SIG-M5 treated with dmso at 0.1 percent for 504 hours (cell line): ENCODE measurements at regions not wholly inside any gene's neighbourhood (a gene's known extent, or its start where the extent isn't known, plus 50 kb on each side); places are given as distances from the start of the nearest gene placed in this dataset.
"Not testable (repeated sequence)": the region's sequence is repeated elsewhere in the genome, so short reads cannot be mapped to it uniquely, and the experiment has no call there.

ENCODE experiments used
- DNase-seq: peaks from one replicate; lab custom pipeline; 2025; ENCODE audit not compliant: unreplicated experiment; lab: John Stamatoyannopoulos, UW

GRCh38 chr5:40165789-40166728, 513.7 kb upstream of the PTGER4 start:
- peak; percentile 2 for DNase-seq

GRCh38 chr5:40165106-40165788, 514.5 kb upstream of the PTGER4 start:
- no peak for DNase-seq

- DNase-seq = no peak
Observed at GRCh38 chr5:40160435-40160834, 519.3 kb upstream of the PTGER4 start.

- DNase-seq = no peak
Observed at GRCh38 chr5:40154194-40154593, 525.5 kb upstream of the PTGER4 start.

- DNase-seq = no peak
Observed at GRCh38 chr5:40150896-40151295, 528.8 kb upstream of the PTGER4 start.

GRCh38 chr5:40141896-40142295, 537.8 kb upstream of the PTGER4 start:
- no peak for DNase-seq

GRCh38 chr5:40141418-40141817, 538.3 kb upstream of the PTGER4 start:
- no peak for DNase-seq

GRCh38 chr5:40137223-40137622, 542.5 kb upstream of the PTGER4 start:
- no peak for DNase-seq

- no peak for DNase-seq
Observed at GRCh38 chr5:40134883-40135520, 544.7 kb upstream of the PTGER4 start.

- DNase-seq = no peak
Observed at GRCh38 chr5:40124367-40124766, 555.3 kb upstream of the PTGER4 start.

- DNase-seq = no peak
Observed at GRCh38 chr5:40121236-40121635, 558.5 kb upstream of the PTGER4 start.

- DNase-seq = no peak
Observed at GRCh38 chr5:40112875-40113274, 566.8 kb upstream of the PTGER4 start.

GRCh38 chr5:40111036-40111435, 568.7 kb upstream of the PTGER4 start:
- DNase-seq = not testable (repeated sequence)

GRCh38 chr5:40108764-40109390, 570.8 kb upstream of the PTGER4 start:
- not testable (repeated sequence) for DNase-seq

- not testable (repeated sequence) for DNase-seq
Observed at GRCh38 chr5:40107786-40108185, 571.9 kb upstream of the PTGER4 start.

- no peak for DNase-seq
Observed at GRCh38 chr5:40106847-40107246, 572.9 kb upstream of the PTGER4 start.

GRCh38 chr5:40098313-40098712, 581.4 kb upstream of the PTGER4 start:
- no peak for DNase-seq

- DNase-seq = no peak
Observed at GRCh38 chr5:40093550-40093949, 586.2 kb upstream of the PTGER4 start.

- no peak for DNase-seq
Observed at GRCh38 chr5:40089269-40089668, 590.4 kb upstream of the PTGER4 start.

GRCh38 chr5:40084614-40085013, 595.1 kb upstream of the PTGER4 start:
- DNase-seq = no peak

GRCh38 chr5:40082313-40082712, 597.4 kb upstream of the PTGER4 start:
- no peak for DNase-seq
